PC-9 (cell line): ENCODE measurements at regions not wholly inside any gene's neighbourhood (a gene's known extent, or its start where the extent isn't known, plus 50 kb on each side); places are given as distances from the start of the nearest gene placed in this dataset.
"Not testable (repeated sequence)": the region's sequence is repeated elsewhere in the genome, so short reads cannot be mapped to it uniquely, and the experiment has no call there.

Source experiments
- BruUV-seq: library from RNA; stranded (reverse); fragments of 400-500 nt; replicated peaks from 2 replicates; lab custom pipeline; 2021; lab: Mats Ljungman, UMichigan
- CTCF ChIA-PET: fragments of 300-600 bp; sonication (Branson Sonifier 250); formaldehyde crosslinking; loops from one replicate; lab custom pipeline; 2022; ENCODE audit warnings: antibody characterized with exemption; lab: Charles Lee
- POLR2A ChIA-PET: fragments of 300-600 bp; sonication (Branson Sonifier 250); formaldehyde crosslinking; loops from one replicate; lab custom pipeline; 2022; ENCODE audit warnings: antibody characterized with exemption; ENCODE audit not compliant: unreplicated experiment; lab: Charles Lee
- DNase-seq, 2 experiments: peaks; one replicate each; pipeline versions ENCODE4 v3.0.0 to v3.0.0-alpha.2; 2015 to 2022; ENCODE audit warnings: mixed read lengths in 1 of 2
- H2AFZ ChIP-seq: fragments of 200-600 bp; sonication (generic); 2 replicates; pipeline ENCODE4 v1.8.1; 2017; ENCODE audit warnings: antibody characterized with exemption
- H3F3A ChIP-seq: fragments of 200-600 bp; sonication (generic); 2 replicates; pipeline ENCODE4 v1.8.1; 2017; ENCODE audit warnings: antibody characterized with exemption, mild to moderate bottlenecking, low read depth; ENCODE audit not compliant: insufficient read depth
- H3K27ac ChIP-seq: fragments of 200-600 bp; sonication (generic); 2 replicates; pipeline ENCODE4 v1.6.1; 2016; ENCODE audit warnings: mixed run types
- H3K27me3 ChIP-seq: fragments of 200-600 bp; sonication (generic); 2 replicates; pipeline ENCODE4 v1.6.1; 2016; ENCODE audit warnings: low read depth, mixed run types; ENCODE audit not compliant: insufficient read depth
- H3K36me3 ChIP-seq: fragments of 200-600 bp; sonication (generic); 2 replicates; pipeline ENCODE4 v1.6.1; 2016; ENCODE audit warnings: low read depth, mixed run types
- H3K4me1 ChIP-seq: fragments of 200-600 bp; sonication (generic); replicated peaks from 2 replicates; pipeline ENCODE4 v1.6.1; 2016; ENCODE audit warnings: mixed run types; ENCODE audit not compliant: insufficient read depth
- H3K4me2 ChIP-seq: fragments of 200-600 bp; sonication (generic); 2 replicates; pipeline ENCODE4 v1.6.1; 2017; ENCODE audit warnings: mixed run types
- H3K4me3 ChIP-seq: fragments of 200-600 bp; sonication (generic); 2 replicates; pipeline ENCODE4 v1.6.1; 2016; ENCODE audit warnings: mixed run types
- H3K79me2 ChIP-seq: fragments of 200-600 bp; sonication (generic); 2 replicates; pipeline ENCODE4 v1.6.1; 2017; ENCODE audit warnings: low read depth, mixed run types
- H3K9me2 ChIP-seq: fragments of 200-600 bp; sonication (generic); 2 replicates; pipeline ENCODE4 v1.8.1; 2017; ENCODE audit warnings: mild to moderate bottlenecking; ENCODE audit not compliant: insufficient read depth
- H3K9me3 ChIP-seq: fragments of 200-600 bp; sonication (generic); 2 replicates; pipeline ENCODE4 v1.8.1; 2016; ENCODE audit warnings: low read depth; ENCODE audit not compliant: insufficient read depth
- H4K20me1 ChIP-seq: fragments of 200-600 bp; sonication (generic); 2 replicates; pipeline ENCODE4 v1.8.1; 2017; ENCODE audit not compliant: insufficient read depth
- CTCF ChIP-seq: fragments of 200-600 bp; sonication (generic); conservative IDR thresholded peaks from 2 replicates; pipeline ENCODE4 v1.6.1; 2017; ENCODE audit warnings: mixed run types, antibody characterized with exemption, mild to moderate bottlenecking, moderate library complexity
- EZH2 ChIP-seq: fragments of 200-600 bp; sonication (generic); IDR thresholded peaks from 2 replicates; pipeline ENCODE4 v1.8.0; 2017; ENCODE audit warnings: antibody characterized with exemption, low read depth
- intact Hi-C: fragments of 100-400 bp; cut with micrococcal nuclease; formaldehyde crosslinking; loops from one replicate; pipeline ENCODE4 v1.10.0; 2022; ENCODE audit not compliant: unreplicated experiment

GRCh38 chr6:168188369-168189199 lies 109.6 kb upstream of the FRMD1 start:
- Histone ChIP-seq H3K4me2 (no peak overlapping the region), H3K4me1 (no peaks in the 10 kb centered on the region), H3K27me3 (peaks cover 82% of the 10 kb centered on the region), H3K27ac (no peak overlapping the region), H4K20me1 (no peaks in the 10 kb centered on the region), H3F3A (no peaks in the 10 kb centered on the region), H3K36me3 (no peaks in the 10 kb centered on the region), H3K79me2 (no peaks in the 10 kb centered on the region), H3K9me3 (no peaks in the 10 kb centered on the region), H3K9me2 (no peaks in the 10 kb centered on the region), H3K4me3 (no peak overlapping the region), H2AFZ (no peak overlapping the region)
- CTCF ChIA-PET: no interaction called here
- POLR2A ChIA-PET: no interaction called here
- intact Hi-C loops: no loop called here
- no TSS peak for BruUV-seq
- TF ChIP-seq EZH2 (no peak), CTCF (no peak)
- DNase-seq: no peak

GRCh38 chr6:168186438-168186837 lies 107.4 kb upstream of the FRMD1 start:
- DNase-seq: no peak
- no peak overlapping the region for H3K27ac ChIP-seq
- ChIA-PET CTCF (no interaction called here), POLR2A (no interaction called here)
- no peaks in the 10 kb centered on the region for H3K9me3 ChIP-seq
- no peaks in the 10 kb centered on the region for H3K9me2 ChIP-seq
- H3K4me3 ChIP-seq: no peak overlapping the region
- no peak overlapping the region for H2AFZ ChIP-seq
- BruUV-seq: no TSS peak
- no peaks in the 10 kb centered on the region for H3F3A ChIP-seq
- no peaks in the 10 kb centered on the region for H3K79me2 ChIP-seq
- peaks cover 82% of the 10 kb centered on the region for H3K27me3 ChIP-seq
- TF ChIP-seq EZH2 (no peak), CTCF (no peak)
- H3K4me2 ChIP-seq: no peak overlapping the region
- intact Hi-C loops: no loop called here
- no peaks in the 10 kb centered on the region for H3K4me1 ChIP-seq
- H3K36me3 ChIP-seq: no peaks in the 10 kb centered on the region
- no peaks in the 10 kb centered on the region for H4K20me1 ChIP-seq

GRCh38 chr6:168186018-168186417 lies 107.0 kb upstream of the FRMD1 start:
- H3K79me2 ChIP-seq, H3K4me3 ChIP-seq, H3K9me2 ChIP-seq, H2AFZ ChIP-seq, POLR2A ChIA-PET, H3K9me3 ChIP-seq, H3K27ac ChIP-seq, DNase-seq, BruUV-seq, H3K4me1 ChIP-seq, H3K36me3 ChIP-seq, intact Hi-C loops, H3K4me2 ChIP-seq, H3F3A ChIP-seq, CTCF ChIA-PET, H4K20me1 ChIP-seq: not testable (repeated sequence)
- H3K27me3 ChIP-seq: peaks cover 82% of the 10 kb centered on the region

GRCh38 chr6:168184701-168185100 lies 105.7 kb upstream of the FRMD1 start:
- no TSS peak for BruUV-seq
- H3K36me3 ChIP-seq: no peaks in the 10 kb centered on the region
- no peaks in the 10 kb centered on the region for H3K4me1 ChIP-seq
- H3F3A ChIP-seq: no peaks in the 10 kb centered on the region
- no peaks in the 10 kb centered on the region for H3K9me3 ChIP-seq
- no peaks in the 10 kb centered on the region for H3K9me2 ChIP-seq
- DNase-seq: no peak
- no peak overlapping the region for H3K4me3 ChIP-seq
- H3K27me3 ChIP-seq: peaks cover 88% of the 10 kb centered on the region
- H2AFZ ChIP-seq: no peak overlapping the region
- no peaks in the 10 kb centered on the region for H4K20me1 ChIP-seq
- H3K4me2 ChIP-seq: no peak overlapping the region
- TF ChIP-seq EZH2 (no peak), CTCF (no peak)
- H3K79me2 ChIP-seq: no peaks in the 10 kb centered on the region
- ChIA-PET CTCF (no interaction called here), POLR2A (no interaction called here)
- no peak overlapping the region for H3K27ac ChIP-seq
- intact Hi-C loops: no loop called here
